Bone marrow (tissue), 2 donors: ENCODE measurements at regions not wholly inside any gene's neighbourhood (a gene's known extent, or its start where the extent isn't known, plus 50 kb on each side); places are given as distances from the start of the nearest gene placed in this dataset.
"Not testable (repeated sequence)": the region's sequence is repeated elsewhere in the genome, so short reads cannot be mapped to it uniquely, and the experiment has no call there.

Experiments used
- DNase-seq, 2 donors: peaks; one replicate each; lab custom pipeline; 2025; lab: John Stamatoyannopoulos, UW

DNA sequence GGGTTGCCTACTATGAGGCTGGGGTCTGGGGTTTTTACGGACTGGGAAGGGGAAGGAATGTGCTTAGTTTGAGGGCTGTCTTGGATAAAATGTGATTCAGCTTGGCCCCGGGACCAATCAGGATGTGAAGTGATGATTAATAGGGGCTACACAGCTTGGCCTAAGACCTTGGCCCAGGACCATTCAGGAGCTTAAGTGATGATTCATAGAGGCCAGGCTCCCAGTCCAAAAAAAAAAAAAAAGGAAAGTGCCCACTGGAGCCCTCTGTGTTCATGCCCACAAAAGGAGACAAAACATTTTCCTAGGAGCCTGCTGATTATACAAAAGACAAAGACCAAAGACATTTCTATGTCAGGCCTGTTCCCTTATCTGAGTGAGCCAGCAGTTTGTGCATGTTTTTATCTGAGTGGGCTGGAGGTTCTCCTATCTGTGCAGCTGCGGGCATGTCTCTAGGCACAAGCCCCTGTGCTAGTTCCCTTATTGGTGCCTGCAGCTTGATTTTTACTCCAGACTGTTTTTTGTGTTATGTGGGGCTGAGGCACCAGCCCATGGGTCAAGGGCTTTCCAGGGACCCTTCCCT is 898.2 kb upstream of the GOT2 start:
- DNase-seq = no peak

DNA sequence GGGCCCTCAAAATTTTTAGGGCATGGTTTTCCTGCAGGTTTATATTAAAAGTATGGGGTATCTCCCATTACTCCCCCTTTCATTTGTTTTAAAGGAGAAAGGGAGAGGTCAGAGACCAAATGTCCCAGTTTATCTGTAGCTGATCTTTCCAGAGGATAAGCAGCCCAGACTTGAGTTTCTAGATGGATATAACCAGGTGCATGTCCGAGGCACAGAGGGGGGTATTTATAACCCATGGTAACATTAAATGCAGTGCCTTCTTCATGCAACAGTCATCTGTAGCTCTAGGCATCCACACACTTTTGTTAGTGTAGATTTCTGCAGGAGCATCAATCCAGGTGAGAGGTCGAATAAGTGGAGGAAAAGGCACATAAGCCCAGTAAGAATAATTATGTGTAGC is 890.3 kb upstream of the GOT2 start:
- not testable (repeated sequence) for DNase-seq

DNA sequence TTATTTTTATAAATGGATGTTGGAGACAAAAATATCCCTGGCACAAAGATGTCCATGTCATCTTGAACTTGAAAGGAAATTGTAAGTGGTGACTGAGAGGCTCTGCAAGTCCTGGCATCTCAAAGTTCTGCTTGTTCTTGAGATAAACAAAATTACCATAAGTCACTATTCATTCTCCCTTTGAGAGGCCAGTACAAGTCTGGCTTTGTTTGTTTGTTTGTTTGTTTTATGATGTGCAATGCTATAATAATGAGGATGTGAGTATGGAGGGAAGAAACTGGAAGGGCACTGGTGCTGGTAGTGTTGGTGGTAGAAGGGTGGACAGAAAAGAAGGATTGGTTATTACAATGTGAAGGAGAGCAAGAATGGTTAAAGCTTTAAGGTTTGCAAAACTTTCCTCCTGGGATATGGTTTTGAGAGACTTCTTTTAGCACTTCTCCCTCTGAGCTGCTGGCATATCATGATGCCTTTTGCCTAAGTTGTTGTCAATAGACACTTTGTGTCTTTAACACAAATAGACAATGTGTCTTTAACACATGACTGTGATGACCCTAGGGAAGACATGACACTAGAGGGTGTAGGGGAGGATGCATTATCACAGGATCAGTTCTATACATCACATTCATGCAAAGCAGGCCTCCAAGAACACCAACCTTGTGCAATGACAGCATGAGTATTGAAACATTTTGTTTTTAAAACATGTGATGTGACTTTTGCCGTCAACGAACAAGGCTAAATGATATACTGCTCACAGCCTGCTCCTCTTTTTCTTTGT is 880.5 kb upstream of the GOT2 start:
- no peak for DNase-seq

DNA sequence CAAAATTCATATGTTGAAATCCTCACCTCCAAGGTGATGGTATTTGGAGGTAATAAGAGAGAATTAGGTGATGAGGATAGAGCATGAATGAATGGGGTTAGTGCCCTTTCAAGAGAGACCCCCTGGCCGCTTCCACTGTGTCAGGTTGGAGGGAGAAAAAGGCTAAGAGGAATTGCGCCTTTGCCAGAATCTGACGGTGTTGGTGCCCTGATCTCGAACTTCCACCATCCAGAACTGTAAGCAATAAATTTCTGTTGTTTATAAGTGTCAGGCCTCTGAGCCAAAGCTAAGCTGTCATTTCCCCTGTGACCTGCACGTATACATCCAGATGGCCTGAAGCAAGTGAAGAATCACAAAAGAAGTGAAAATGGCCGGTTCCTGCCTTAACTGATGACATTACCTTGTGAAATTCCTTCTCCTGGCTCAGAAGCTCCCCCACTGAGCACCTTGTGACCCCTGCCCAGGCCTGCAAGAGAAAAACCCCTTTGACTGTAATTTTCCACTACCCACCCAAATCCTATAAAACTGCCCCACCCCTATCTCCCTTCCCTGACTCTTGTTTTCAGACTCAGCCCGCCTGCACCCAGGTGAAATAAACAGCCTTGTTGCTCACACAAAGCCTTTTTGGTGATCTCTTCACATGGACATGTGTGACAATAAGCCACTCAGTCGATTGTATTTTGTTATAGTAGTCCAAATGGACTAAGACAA is 878.9 kb upstream of the GOT2 start:
- not testable (repeated sequence) for DNase-seq

DNA sequence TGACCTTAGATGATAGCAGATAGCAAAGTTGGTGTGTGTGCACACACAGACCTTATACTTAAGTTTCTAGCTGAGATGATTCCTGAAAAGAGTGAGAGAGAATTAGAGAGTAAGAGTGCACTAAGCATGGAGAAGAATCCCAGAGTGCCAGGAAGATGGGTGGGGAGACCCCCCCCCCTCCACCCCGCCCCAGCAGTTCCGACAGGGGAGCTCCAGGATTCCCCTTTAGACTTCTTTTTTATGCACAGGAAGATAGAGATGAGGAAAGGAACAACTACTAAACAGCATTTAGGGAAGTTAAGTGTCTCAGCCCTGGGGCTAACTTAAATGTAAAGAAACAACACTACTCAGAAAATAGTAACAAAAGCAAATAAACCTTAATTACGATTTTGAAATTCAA is 878.0 kb upstream of the GOT2 start:
- no peak for DNase-seq

DNA sequence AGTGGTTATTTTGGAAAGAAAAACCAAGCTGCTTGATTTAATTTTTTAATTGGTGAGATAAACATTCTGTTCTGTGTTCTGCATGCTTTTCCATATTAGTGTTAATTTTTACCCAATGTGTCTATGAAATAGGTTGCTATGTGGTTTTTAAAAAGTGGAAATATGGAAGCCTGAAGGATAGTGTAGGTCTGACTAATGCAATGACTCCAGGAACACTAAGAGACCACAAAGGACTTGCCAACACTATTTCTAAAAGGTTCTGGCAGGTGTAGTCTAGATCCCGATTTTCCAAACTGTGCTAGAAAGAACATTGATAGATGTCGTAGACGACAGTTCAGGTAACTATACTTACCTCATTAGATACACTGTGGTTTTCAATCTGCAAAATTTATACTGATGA is 877.4 kb upstream of the GOT2 start:
- no peak for DNase-seq

DNA sequence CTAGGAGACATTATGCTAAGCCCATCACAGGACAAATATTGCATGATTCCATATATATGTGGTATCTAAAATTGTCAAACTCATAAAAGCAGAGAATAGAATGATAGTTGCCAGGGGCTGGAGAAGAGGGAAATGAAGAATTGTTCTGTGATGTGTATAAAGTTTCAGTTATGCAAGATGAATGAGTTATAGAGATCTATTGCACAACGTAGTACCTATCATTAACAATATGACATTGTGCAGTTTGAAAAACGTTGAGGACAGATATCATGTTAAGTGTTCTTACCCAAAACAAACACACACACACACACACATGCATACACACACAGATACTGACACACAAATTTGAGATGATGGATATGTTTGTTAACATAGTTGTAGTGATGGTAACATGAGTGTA is 871.6 kb upstream of the GOT2 start:
- no peak for DNase-seq

DNA sequence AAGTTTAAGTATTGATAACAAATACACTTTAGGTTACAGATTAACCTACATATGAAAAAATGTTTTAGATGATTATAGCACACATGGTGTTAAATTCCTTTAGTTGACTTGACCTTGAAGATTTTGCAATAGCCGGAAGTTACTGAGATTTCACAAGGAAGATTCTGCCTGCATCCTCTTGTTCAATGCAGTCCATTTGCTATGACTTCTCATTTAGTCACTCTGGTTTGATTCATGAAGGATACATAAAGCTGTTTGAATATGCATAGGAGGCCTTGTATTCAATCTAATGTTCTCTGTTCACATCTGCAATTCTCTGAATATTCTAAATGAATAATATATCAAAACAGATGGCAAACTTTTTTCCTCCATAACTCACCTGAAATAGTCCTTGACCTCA is 870.2 kb upstream of the GOT2 start:
- no peak for DNase-seq

DNA sequence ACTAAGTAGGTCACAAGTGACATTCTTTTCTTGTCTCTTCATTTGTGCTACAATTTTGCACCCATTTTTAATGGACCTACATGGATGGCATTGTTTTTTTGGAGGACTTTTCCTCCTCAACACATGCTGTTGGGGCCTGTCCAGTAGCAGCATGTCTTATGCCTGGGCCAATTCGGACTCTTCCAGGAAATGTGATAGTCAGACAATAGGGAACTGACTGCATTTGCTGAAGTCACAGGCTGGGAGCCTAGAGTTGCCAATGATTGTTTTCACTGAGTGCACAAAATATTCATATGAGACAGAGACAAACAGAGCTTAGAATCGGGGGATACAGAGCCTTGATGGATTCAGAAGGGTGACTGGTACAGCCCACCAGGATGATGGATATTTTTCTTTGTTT is 867.3 kb upstream of the GOT2 start:
- DNase-seq = no peak

DNA sequence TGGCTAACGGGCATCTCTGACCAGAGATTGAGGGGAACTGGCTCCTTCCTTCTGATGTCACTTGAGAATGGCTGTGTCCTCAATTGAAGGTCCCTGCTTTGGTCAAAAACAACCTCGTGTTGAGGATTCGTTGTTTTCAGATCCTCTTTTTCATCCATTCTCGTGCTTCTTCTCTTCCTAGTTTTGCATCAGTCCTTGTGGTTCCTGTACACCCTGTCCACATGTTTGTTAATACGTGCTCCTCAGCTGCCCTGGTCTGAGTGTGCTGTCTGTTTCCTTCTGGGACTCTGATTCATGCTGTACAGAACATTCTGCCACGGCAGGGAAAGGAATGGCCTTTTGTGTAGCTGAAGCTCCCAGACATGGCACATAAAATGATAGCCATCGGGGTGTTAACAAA is 863.2 kb upstream of the GOT2 start:
- no peak for DNase-seq

DNA sequence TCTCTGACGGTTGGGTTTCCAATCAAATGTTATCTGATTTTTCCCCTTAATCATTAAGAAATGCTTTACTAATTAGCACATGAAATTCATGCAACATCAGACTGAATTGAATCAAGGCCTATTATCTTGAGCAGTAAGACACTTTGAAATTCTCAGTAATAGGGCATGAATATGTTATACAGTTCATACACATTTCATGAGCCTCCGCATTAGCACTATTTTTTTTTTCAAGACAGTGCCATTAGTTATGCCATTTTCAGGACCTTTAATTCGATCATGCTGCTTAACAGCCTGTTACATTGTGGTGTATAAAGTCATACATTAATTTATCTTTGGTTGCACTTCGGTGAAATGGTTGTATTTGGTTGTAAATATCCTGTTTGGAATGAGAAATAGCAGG is 862.6 kb upstream of the GOT2 start:
- no peak for DNase-seq

DNA sequence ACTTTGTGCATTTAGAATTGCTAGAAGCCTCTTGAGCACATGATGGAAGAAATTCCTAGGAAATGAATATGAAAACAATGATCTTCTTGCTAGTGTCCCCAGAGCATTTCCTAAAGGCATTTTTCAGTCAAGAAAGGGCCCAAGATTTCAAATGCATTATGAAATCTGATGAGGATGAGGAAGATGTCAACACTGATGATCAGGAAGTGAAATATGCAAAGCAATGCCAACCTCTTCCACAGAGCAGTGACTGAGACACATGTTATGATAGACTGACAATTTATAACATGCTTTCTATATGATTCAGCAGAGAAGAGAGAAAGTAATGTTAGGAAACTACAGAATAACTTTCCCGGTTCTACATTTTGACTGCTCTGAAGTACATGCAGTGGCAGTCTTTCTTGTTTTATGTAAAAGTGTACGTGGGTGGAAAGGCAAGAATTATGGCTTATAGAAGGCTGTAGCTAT is 859.1 kb upstream of the GOT2 start:
- no peak for DNase-seq

DNA sequence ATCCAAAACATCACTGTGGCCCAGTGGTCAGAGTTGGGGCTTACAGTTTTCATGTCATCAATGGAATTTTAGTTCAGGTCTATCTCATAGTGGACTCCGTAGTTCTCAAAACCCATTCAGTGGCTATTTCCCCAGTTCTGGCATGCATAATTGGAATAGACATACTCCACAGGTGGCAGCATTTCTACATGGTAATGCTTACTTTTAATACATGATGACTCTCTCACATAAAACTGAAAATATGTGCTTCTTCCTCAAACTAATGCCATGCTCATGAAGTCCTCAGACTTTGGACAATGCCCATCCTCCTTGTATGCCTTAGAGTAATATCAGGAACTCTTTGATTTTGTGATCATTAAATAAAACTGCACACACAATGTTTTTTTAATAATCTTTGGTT is 857.4 kb upstream of the GOT2 start:
- no peak for DNase-seq

DNA sequence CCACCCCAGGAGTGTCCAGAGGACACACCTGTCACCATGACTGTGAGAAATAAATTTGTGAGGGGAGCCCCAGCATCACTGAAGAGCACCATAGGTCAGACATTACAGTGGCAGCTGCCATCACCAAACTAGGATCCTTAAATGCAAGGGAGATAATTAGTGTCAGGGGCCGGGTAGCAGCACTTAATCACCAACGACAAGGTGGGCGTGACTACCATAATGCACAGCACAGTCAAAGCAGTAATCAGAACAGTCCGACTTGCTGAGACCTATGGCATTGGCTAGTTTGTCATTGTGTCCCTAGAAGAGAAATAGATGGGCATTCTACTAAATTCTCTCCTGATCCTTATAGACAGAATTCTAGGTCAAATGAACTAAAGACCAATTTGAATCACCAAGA is 856.7 kb upstream of the GOT2 start:
- no peak for DNase-seq

DNA sequence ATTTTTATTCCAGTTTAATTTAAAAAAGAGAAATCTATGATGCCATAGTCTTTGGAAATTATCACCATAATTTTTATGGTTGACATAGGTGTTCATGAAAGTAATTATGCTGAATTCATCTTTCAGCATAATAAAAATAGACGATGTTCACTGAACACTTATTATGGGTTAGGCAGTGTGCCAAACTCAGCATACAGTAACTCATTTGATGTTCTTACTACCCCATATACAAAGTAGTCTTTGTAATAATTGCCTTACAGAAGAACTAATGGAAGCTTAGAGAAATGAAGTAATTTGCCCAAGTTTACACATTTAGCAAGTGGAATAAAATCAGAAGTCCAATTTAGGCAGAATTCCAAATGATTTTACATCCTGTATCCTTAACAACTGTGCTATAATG is 852.2 kb upstream of the GOT2 start:
- DNase-seq = no peak

DNA sequence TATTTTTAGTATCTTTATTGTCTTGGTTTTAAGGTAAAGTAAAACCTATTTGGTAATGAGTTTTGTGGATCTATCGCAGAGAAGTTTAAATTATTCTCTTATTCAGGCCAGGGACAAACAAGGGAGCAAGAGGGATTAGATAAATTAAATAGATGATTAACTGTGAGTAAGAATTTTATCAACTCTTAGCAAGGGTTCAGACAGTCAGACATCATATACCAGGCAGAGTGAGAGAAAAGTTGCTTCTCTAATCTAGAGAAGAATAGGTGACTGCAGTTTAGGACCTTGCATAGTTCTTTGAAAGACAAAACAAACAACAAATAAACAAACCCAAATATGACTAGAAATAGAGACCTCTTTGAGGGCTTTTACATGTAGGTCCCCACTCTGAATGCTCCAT is 840.2 kb upstream of the GOT2 start:
- no peak for DNase-seq

DNA sequence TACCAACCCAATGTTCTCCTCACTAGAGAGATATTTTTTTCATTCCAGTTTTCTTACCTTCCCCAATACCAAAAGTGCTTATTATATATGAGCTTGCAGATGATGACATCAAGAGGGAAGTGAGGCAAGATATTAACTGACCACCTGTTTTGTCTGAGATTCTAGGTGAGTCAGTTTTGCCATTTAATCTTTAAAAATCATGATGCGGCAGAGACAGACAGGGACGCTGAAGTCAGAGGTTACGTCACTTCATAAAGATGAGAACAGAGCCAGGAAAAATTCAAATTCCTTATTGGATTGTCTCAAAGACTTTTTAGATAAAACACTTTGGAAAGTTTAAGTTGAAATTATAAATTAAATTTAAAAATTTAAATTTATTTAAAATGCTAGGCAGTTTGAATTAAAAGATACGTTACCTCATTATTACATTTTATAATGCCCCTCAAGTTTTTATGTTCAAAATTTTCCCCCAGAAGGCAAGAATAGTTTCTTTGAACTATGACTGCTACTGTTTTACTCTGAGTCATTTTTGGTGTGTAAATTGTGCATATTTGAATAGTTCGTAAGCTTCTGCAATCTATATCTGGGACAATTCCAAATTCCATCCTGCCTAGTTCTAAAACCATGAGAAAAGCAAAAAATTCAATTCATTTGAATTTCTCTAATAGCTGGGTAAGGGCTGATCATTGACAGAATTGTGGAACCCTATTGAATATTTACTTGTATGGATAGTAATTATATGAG is 839.6 kb upstream of the GOT2 start:
- DNase-seq = no peak

DNA sequence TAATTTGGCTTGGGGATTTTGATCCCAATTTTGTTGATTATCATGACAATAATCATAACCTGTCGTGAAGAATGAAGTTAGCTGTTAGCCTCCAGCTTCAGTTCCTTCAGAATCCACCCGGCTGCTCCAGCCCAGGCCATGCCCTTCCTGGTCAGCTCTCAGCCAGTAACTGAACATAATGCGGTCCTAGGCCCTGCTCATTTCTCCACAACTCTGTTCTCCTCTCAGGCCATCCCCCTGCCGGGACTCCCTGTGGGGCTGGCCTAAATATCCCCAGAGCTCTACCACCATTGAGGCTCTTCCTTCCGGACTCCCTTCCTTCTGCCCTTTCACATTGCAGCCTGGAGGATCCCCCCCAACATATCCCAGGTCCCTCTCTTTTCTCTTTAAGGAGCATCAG is 833.4 kb upstream of the GOT2 start:
- DNase-seq = no peak

DNA sequence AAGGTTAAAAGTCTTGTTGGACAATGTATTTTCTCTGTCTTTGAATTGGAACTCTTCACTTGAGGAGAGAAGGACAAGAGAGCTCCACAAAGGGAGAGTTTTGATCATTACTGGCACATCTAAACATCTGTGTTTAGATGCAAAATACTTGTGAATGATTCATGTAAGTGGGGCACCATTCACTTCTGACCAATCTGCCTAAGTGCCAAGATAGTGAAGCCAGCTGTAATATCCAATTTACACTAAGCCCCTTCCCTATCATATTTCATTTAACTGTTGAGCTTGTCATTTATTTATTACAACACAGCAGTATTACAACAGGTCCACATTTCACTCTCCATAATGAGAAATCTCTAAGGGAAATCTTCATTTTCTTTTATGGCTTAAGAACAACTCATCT is 832.3 kb upstream of the GOT2 start:
- no peak for DNase-seq

DNA sequence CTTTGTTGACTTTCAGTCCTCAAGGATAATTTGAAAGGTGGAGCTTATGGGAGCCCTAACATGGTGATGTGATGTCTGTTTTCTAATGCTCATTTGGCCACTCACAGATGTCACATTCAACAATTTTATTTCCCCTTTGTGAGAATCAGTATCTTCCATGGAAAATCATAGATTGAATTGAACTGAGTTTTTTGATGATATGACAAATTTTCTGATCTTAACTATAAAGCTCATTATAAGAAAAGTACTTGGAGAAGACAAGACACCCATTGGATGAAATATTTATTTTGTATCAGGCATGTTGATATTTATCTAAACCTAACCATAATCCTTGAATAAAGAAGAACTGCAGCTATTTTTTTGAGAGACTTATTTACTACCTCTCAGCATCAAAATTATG is 824.6 kb upstream of the GOT2 start:
- no peak for DNase-seq

DNA sequence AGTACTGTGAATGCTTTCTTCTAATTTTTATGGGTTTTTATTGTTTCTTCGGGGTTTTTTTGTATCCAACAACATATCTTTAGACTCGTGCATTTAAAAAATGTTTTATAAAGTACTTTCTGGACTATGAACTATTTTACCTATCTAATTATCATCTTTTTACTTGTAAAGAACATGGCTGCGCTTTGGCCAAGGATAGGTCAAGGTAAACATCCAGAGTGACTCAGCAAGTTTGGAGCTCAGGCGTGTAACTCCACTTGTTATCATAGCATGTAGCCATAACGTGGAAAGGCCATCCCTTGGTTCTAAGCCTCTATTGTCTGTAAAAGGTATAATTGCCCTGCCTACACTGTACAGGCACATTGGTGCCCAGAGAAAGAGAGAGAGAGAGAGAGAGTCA is 818.0 kb upstream of the GOT2 start:
- no peak for DNase-seq

DNA sequence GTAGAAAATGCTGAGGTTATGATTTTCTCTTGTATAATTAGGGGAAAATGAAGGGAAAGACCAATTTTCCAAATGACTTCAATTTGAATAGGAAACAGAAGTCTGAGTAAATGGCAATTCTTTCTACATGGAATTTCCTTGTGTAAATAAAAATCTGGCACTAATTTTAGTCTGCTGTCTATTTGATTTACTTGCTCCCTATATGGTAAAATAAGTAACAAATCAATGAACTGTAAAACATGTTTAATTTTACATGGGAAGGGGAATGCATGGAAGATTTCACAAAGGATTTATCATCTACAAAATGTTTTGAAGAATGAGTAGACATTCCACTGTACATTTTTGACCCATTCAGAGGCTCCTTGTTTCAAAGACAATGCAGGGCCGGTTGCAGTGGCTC is 811.6 kb upstream of the GOT2 start:
- DNase-seq = no peak

DNA sequence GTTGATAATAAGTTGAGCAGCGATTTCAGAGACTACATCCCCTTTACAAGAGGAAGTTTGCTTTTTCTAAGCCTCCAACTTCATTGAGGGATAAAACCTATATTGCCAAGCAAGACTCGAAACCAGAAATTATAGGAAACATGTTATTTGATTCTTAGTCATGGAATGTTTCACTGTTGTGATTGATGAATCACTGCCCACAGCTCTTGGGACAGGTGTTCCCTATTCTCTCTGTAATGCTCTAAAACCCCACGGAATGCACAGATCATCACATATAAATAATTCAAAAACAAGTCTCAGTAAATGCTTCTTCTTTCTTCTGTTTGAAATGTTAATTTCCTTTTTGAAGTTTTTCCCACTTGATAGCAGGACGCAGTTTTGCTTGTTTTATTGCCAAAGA is 809.5 kb upstream of the GOT2 start:
- no peak for DNase-seq
